ENCODE measurements at regions not wholly inside any gene's neighbourhood (a gene's known extent, or its start where the extent isn't known, plus 50 kb on each side); places are given as distances from the start of the nearest gene placed in this dataset.

DNA sequence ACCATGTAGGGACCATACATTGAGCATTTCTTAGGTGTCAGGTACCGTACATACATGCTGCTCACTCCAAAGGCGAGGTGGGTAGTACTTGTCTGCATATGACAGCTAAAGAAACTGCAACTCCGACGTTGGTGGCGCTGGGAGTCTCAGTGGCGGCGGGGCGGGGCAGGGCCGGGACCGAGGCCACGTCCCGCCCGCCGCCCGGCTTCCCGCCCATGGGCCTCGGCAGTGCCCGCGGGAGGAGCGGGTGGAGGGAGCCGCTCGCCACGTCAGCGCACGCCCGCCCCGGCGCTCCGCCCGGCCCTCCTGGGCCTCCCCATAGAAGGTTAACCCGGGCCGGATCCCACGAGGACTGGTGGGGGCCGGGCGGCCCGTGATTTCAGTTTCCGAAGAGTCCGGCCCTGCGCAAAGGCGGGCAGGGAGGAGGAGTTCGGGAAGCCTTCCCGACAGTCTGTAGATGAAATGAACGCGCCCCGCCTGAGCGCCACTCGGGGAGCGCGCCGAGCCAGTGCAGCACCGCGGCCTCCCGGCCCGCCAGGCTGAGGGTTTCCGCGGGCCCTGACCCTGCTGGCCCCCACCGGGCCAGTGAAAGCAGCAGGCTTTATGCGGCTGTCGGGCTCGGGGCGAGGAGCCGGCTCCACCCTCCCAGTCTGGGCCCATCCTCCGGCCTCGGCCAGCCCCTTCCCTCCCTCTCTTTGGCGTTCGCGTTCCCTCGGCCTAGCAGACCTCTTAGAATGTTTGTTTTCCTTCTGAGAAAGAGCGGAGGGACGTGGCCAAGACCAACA is 119.9 kb upstream of the JUN start (continued):
- TF ChIP-seq, protein P1, sequence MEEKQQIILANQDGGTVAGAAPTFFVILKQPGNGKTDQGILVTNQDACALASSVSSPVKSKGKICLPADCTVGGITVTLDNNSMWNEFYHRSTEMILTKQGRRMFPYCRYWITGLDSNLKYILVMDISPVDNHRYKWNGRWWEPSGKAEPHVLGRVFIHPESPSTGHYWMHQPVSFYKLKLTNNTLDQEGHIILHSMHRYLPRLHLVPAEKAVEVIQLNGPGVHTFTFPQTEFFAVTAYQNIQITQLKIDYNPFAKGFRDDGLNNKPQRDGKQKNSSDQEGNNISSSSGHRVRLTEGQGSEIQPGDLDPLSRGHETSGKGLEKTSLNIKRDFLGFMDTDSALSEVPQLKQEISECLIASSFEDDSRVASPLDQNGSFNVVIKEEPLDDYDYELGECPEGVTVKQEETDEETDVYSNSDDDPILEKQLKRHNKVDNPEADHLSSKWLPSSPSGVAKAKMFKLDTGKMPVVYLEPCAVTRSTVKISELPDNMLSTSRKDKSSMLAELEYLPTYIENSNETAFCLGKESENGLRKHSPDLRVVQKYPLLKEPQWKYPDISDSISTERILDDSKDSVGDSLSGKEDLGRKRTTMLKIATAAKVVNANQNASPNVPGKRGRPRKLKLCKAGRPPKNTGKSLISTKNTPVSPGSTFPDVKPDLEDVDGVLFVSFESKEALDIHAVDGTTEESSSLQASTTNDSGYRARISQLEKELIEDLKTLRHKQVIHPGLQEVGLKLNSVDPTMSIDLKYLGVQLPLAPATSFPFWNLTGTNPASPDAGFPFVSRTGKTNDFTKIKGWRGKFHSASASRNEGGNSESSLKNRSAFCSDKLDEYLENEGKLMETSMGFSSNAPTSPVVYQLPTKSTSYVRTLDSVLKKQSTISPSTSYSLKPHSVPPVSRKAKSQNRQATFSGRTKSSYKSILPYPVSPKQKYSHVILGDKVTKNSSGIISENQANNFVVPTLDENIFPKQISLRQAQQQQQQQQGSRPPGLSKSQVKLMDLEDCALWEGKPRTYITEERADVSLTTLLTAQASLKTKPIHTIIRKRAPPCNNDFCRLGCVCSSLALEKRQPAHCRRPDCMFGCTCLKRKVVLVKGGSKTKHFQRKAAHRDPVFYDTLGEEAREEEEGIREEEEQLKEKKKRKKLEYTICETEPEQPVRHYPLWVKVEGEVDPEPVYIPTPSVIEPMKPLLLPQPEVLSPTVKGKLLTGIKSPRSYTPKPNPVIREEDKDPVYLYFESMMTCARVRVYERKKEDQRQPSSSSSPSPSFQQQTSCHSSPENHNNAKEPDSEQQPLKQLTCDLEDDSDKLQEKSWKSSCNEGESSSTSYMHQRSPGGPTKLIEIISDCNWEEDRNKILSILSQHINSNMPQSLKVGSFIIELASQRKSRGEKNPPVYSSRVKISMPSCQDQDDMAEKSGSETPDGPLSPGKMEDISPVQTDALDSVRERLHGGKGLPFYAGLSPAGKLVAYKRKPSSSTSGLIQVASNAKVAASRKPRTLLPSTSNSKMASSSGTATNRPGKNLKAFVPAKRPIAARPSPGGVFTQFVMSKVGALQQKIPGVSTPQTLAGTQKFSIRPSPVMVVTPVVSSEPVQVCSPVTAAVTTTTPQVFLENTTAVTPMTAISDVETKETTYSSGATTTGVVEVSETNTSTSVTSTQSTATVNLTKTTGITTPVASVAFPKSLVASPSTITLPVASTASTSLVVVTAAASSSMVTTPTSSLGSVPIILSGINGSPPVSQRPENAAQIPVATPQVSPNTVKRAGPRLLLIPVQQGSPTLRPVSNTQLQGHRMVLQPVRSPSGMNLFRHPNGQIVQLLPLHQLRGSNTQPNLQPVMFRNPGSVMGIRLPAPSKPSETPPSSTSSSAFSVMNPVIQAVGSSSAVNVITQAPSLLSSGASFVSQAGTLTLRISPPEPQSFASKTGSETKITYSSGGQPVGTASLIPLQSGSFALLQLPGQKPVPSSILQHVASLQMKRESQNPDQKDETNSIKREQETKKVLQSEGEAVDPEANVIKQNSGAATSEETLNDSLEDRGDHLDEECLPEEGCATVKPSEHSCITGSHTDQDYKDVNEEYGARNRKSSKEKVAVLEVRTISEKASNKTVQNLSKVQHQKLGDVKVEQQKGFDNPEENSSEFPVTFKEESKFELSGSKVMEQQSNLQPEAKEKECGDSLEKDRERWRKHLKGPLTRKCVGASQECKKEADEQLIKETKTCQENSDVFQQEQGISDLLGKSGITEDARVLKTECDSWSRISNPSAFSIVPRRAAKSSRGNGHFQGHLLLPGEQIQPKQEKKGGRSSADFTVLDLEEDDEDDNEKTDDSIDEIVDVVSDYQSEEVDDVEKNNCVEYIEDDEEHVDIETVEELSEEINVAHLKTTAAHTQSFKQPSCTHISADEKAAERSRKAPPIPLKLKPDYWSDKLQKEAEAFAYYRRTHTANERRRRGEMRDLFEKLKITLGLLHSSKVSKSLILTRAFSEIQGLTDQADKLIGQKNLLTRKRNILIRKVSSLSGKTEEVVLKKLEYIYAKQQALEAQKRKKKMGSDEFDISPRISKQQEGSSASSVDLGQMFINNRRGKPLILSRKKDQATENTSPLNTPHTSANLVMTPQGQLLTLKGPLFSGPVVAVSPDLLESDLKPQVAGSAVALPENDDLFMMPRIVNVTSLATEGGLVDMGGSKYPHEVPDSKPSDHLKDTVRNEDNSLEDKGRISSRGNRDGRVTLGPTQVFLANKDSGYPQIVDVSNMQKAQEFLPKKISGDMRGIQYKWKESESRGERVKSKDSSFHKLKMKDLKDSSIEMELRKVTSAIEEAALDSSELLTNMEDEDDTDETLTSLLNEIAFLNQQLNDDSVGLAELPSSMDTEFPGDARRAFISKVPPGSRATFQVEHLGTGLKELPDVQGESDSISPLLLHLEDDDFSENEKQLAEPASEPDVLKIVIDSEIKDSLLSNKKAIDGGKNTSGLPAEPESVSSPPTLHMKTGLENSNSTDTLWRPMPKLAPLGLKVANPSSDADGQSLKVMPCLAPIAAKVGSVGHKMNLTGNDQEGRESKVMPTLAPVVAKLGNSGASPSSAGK (IDR thresholded peaks at IDR 0.05), result peak; percentile 41
- no peak for TF ChIP-seq MTA2 (IDR thresholded peaks at IDR 0.05; ENCODE audit: low read depth)
- TF ChIP-seq, protein P2, sequence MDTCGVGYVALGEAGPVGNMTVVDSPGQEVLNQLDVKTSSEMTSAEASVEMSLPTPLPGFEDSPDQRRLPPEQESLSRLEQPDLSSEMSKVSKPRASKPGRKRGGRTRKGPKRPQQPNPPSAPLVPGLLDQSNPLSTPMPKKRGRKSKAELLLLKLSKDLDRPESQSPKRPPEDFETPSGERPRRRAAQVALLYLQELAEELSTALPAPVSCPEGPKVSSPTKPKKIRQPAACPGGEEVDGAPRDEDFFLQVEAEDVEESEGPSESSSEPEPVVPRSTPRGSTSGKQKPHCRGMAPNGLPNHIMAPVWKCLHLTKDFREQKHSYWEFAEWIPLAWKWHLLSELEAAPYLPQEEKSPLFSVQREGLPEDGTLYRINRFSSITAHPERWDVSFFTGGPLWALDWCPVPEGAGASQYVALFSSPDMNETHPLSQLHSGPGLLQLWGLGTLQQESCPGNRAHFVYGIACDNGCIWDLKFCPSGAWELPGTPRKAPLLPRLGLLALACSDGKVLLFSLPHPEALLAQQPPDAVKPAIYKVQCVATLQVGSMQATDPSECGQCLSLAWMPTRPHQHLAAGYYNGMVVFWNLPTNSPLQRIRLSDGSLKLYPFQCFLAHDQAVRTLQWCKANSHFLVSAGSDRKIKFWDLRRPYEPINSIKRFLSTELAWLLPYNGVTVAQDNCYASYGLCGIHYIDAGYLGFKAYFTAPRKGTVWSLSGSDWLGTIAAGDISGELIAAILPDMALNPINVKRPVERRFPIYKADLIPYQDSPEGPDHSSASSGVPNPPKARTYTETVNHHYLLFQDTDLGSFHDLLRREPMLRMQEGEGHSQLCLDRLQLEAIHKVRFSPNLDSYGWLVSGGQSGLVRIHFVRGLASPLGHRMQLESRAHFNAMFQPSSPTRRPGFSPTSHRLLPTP (IDR thresholded peaks at IDR 0.05; ENCODE audit: borderline replicate concordance, extremely low read depth, insufficient read length), result no peak
- no peak for TF ChIP-seq ZNF551 (CRISPR knock-in tag; IDR thresholded peaks at IDR 0.05)
- no peak for TF ChIP-seq CBX2 (IDR thresholded peaks at IDR 0.05; ENCODE audit: insufficient read depth, low read length, poor library complexity, severe bottlenecking)
- TF ChIP-seq, protein P3, sequence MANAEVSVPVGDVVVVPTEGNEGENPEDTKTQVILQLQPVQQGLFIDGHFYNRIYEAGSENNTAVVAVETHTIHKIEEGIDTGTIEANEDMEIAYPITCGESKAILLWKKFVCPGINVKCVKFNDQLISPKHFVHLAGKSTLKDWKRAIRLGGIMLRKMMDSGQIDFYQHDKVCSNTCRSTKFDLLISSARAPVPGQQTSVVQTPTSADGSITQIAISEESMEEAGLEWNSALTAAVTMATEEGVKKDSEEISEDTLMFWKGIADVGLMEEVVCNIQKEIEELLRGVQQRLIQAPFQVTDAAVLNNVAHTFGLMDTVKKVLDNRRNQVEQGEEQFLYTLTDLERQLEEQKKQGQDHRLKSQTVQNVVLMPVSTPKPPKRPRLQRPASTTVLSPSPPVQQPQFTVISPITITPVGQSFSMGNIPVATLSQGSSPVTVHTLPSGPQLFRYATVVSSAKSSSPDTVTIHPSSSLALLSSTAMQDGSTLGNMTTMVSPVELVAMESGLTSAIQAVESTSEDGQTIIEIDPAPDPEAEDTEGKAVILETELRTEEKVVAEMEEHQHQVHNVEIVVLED (CRISPR knock-in tag; IDR thresholded peaks at IDR 0.05), result 0 out of 2 replicates have a peak, but pooled peaks have one; percentile 12
- no peak for TF ChIP-seq PHB (CRISPR knock-in tag; IDR thresholded peaks at IDR 0.05)
- no peak for TF ChIP-seq ZNF586 (CRISPR knock-in tag; conservative IDR thresholded peaks at IDR 0.05)
- TF ChIP-seq, protein P4, sequence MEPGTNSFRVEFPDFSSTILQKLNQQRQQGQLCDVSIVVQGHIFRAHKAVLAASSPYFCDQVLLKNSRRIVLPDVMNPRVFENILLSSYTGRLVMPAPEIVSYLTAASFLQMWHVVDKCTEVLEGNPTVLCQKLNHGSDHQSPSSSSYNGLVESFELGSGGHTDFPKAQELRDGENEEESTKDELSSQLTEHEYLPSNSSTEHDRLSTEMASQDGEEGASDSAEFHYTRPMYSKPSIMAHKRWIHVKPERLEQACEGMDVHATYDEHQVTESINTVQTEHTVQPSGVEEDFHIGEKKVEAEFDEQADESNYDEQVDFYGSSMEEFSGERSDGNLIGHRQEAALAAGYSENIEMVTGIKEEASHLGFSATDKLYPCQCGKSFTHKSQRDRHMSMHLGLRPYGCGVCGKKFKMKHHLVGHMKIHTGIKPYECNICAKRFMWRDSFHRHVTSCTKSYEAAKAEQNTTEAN (CRISPR knock-in tag; IDR thresholded peaks at IDR 0.05), result no peak
